LoVo (cell line): ENCODE measurements at regions not wholly inside any gene's neighbourhood (a gene's known extent, or its start where the extent isn't known, plus 50 kb on each side); places are given as distances from the start of the nearest gene placed in this dataset.

Source experiments
- DNase-seq: peaks from one replicate; pipeline ENCODE4 v3.0.0-alpha.2; 2016; ENCODE audit warnings: low spot score

DNA sequence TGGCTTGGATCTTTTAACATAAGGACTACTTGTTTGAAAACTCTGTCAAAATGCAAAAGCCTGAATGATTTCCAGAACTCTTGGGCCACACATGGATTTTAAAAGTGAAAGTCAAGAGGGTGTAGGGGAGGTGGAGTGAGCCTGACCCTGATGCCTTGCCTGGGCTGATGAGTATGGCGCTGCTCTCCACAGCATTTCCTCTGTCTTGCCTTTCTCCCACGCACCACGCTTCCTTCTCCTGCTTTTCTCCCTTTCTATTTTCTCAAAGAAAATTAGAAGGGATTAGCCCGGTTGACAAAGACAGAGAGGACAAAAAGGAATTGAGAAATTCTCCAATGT, 207.0 kb upstream of the CCDC68 start:
- no peak for DNase-seq

DNA sequence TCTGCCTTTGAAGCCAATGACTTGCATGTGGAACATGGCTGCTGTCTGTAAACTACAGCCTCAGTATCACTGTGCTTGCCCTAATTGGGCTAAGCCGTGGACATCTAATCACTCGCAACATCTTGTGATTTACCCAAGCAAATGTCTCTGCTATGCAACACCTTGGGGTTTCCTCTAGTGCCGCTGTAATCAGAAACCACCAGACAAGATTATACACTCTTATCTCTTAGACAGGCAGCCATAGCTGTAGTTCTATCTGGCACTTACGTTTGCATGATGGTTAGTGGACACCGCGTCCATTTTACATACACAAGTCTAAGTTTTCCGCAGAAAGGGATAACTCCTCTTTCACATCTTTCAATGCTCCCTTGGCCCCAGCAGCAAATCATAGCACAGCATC, 204.3 kb upstream of the CCDC68 start:
- DNase-seq, result no peak

DNA sequence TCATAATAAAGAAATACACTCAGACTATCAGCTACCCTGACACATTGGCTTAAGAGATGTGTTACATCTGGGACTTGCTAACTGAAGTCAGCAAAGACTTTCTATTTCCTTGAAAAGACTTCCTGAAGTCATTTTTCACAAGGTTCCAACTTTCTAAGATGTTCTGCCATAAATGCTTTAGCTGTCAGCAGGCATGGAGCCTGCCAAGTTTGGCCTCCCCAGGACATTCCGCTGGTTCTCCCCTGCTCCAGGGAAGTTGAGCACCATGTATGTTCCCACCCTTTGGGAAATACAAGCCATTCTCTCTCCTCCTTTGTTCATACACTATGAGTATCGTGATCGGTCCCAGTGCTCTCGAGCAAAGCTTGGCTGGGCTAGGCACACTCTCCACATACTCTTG, 202.7 kb upstream of the CCDC68 start:
- DNase-seq, result no peak

DNA sequence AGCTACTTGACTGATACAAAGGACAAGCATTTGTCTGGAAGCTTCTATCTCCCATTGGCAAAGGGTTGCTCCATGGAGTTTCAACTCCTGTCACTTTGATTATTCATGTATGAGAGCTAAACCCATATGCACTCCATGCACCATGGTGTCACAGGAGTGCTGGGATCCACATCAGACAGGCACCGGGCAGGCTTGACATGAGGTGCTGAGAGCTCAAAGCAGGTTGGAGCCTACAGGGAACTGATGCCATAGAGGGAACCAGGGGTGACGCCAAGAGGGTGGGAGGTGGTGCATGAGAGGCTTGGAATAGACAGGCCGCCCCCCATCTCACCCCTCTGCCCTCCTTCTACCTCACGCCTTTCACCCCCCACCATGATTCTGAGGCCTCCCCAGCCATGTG, 199.8 kb upstream of the CCDC68 start:
- DNase-seq, result no peak

DNA sequence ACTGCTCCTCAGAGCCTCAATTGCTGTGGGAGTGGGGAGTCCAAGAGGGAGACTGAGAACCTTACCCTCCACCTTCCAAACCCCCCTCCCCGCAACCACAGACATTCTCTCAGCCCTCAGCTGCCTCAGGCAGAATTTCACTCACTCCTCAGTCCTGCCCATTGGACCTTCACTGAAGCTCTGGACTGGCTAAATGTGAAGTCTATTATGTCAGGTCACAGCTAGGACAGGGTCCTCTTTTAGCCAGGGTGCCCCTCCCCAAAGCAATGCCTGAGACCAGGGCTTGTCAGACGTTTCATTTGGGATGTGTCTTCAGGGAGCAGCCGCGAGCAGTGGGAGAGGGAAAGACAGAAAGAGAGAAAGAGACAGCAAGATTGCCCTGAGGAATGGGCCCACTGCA, 199.3 kb upstream of the CCDC68 start:
- no peak for DNase-seq

DNA sequence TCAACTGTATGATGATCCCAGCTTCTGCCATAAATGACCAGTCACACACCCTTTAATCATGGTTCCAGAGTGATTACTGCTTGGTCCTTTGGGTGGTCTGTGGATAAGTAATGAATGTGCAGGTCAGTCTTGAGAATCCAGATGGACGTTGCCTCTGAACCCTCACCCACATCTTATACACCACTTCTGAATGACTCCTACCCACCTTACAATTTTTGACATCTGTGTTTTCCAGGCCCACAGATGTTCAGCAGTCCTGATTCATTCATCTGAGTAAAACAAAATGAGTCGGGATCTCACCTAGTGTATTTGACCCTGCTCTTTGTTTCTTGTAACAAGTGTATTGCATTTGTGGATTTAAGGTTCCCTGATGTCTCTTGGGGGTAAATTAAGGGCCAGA, 194.1 kb upstream of the CCDC68 start:
- DNase-seq, result no peak

DNA sequence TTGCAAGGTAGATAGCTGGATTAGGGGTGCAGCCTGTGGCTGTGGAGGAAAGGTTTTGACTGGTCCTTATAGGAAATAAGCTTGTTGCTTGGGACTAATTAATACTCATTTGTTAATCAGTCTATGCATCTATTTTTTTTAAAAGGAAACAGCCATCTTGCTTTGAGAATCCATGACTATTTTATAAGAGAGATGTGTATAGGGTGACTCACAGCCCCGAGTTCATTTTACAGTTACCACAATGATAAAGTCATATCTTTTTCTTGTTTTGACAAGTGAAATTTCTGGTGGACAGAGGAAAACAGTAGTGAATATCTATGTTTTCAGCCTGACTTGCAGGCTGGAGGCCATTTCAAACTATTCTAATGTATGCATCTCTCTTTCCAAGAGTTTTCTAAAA, 193.5 kb upstream of the CCDC68 start:
- peak; percentile 9 for DNase-seq

DNA sequence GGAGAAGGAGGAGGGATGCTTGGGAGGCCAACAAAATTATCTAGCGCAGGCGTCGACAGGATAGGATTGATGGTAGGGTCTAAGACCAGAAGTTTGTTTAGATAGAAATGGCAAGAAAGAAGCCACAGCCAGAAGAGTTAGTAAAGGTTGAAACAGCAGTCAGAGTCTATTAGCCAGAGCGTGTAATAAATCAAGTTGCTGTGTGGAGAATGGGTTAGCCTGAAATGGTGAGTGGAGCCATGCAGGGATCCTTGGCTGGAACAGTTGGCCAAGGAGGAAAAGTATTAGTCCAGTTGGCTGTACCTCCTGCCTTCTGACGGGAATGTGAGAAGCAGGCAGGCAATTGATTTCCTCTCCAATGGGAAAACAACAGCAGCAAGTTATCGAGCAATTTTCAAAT, 190.7 kb upstream of the CCDC68 start:
- DNase-seq, result no peak

DNA sequence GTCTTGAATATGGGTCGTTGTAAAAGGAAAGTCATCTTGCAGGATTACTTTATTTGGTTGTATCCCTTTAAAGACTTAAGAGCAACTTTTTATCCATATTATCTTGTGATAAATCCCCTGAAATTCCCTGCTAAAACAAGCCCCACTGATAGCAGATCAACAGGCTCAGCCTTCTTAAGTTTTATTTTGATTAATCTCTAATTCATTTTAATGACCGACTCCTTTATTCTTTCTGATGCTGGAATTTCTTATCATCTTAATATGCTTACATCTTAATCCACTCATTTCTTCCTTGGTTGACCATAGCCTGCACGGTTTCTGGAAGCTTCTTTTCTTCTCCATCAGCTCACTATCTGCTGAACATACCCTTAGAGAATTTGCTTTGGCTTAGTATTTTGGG, 188.5 kb upstream of the CCDC68 start:
- no peak for DNase-seq

DNA sequence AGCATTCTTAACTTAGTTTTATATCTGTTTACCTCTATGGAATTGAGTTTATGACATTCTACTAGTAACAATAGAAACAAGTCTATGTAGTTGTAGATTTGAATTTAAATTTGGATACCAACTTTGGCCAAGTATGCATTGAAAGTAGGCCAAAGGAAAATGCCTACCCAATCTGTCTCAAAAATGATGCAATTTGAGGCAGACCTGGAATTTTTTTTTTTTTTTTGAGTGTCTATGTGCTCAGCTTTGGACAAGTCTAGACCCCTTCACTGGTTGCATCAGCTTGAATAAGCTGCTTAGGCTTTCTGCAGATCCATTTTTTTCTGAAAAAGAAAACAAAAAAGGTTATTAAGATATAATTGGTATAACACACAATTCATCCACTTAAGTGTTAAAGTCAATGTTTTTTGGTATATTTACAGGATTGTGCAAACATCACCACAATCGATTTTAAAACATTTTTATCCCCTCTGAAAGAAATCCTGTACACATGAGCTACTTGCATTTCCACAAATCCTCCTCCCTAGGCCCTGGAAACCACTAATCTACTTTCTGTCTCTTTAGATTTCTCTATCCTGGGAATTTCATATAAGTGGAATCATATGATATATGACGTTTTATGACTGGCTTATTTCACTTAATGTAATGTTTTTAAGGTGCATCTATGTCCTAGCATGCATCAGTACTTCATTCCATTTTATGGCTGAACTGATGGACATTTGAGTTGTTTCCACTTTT, 185.1 kb upstream of the CCDC68 start:
- no peak for DNase-seq

DNA sequence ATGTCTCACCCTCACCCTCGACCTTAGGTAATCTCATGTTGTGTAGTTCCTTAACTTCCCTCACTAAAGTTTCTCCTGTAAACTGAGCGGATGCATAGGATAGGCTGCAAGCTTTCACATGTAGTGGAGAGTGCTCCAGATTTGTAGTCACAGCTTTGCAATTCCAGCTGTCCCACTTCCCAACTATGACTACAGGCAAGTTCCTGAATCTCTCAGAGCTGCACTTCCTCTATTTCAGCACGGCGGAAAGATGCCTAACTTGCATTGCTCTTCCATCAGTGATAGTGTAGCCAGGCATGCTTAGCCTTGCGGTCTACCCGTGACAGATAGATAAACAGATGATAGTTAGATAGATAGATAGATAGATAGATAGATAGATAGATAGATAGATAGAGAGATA, 183.1 kb upstream of the CCDC68 start:
- DNase-seq, result no peak

DNA sequence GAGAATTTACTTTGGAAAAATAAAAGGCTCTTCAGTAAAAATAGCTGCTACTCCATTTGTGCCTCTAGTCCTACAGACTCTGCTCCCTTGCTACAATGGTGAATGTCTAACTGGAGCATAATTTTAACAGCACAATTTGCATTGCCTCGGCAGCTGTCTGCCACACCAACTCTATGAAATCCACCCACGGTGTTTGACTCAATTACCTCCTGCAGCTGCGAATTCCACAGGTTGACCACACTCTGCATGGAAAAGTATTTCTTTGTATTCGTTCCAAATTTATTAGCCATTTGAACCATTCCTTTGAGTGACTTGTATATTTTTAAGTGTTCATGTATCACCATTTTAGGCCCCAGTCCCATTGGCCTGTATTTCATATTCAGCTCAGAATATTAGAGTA, 182.1 kb upstream of the CCDC68 start:
- peak; percentile 12 for DNase-seq

DNA sequence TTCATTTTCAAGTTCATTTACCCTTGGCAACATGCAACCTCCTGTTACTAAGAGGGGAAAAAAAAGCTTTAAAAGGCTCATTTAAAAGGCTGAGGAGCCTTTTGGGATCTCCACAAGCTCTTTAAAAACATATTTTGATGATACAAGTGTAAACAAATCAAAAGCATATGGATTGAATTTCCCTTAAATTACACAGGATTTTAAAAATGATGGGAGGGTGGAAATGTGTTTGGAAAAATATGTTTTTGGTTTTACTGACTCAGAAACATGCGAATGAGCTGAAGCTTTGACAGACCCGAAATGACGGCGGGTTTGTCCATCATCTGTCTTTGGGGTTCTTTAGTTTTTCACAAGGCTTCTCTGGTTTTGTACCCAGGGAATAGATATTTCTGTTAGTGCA, 180.6 kb upstream of the CCDC68 start:
- DNase-seq, result no peak

DNA sequence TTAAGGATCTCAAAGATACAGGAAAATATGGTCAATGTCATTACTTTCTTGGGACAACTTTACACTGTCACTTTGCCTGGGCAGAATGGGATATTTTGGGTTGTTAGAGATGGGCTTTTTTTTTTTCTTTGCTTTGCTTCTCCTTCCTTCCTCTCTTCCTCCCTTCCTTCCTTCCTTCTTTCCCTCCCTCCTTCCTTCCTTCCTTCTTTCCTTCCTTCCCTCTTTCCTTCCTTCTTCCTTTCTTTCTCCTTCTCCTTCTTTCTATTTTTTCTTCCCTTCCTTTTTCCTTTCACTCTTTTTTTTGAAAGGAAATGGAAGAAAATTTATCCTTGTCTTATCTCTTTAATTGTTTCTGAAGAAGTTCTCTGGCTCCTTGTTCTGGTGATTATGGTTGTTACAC, 180.0 kb upstream of the CCDC68 start:
- no peak for DNase-seq

DNA sequence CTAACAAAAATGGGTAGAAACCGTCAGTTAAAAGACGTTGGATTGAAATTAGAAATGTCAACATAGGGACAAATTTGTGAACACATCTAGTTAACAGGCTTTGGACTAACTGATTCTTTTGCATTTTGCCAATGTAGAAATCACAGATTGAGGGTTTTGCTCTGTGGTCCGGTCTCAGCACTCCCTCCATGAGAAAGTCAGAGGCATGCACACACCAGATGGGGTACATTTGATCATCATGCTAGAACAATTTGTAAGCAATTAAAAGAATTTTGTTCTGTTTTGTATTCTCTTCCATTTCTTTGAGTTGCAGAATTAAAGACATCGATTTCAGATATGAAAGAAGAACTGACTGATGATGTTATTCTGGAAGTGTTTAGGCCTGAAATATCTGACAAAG, 179.1 kb upstream of the CCDC68 start:
- no peak for DNase-seq

DNA sequence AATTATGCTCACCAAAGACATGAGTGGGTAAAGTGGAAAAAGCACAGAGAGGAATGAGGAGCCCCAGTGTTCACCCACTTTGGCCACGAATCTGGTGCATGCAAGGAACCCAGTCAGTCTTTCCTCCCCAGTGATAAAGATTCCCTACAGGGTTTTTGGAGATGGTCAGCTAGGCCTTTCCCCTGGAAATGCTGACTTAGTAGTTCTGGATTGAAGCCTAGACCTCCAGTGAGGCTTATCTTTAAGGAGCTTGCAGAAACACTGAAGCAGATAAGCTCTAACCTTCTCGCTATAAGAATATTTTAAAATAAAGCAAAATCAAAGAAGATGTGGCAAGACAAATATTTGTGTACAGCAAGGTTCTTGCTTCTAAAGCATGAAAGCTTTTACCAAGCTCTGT, 178.3 kb upstream of the CCDC68 start:
- no peak for DNase-seq

DNA sequence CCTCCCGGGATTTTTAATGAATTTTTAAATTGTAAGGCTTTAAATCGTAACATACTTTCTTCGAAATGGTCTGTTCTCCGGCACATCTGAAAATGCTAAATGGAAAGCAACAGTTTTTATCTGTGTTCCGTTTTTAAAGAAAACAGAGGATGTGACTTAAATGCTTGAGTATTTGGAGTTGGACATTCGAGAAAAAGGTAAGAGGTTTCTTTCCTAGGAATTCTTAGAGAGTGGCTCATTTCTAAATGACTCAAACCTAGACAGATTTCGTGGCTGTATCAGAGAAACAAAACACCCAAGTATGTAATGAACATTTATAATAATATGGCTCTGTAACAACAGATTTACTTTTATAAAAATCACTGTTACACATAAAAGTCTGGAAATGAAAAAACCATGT, 177.6 kb upstream of the CCDC68 start:
- DNase-seq, result no peak

DNA sequence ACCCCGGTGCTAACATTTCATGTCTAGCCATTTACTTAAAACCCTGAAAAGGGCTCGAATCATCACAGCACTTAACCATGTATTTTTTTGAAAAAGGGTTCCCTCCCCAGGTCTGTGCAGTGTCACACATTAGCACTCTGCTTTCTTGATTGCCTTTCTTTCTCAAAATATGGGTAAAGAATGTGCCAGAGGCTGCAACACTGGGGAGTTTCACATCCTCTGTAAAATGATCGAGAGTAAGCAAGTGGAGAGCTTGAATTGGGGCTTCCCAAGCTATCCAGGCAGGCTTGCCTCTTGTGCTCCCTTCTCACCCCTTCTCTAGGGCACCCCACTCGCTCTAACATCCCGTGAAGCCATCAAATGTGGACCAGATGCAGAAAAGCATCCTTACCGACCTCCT, 177.0 kb upstream of the CCDC68 start:
- DNase-seq, result no peak

DNA sequence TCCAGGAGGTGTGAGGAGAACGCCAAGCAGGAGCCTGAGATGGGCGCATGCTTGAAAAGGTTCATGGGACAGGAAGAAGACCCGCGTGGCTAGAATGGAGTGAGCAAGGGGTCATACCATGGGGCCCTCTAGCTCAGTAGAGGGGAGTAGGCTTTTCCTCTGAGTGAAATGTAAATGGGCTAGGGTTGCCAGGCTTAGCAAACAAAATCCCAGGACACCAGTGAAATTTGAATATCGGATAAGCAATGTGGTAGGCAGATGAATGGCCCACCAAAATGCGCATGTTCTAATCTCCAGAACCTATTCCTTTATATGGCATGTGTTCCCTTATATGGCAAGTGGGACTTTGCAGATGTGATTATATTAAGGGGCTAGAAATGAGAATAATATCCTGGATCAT, 174.1 kb upstream of the CCDC68 start:
- no peak for DNase-seq

DNA sequence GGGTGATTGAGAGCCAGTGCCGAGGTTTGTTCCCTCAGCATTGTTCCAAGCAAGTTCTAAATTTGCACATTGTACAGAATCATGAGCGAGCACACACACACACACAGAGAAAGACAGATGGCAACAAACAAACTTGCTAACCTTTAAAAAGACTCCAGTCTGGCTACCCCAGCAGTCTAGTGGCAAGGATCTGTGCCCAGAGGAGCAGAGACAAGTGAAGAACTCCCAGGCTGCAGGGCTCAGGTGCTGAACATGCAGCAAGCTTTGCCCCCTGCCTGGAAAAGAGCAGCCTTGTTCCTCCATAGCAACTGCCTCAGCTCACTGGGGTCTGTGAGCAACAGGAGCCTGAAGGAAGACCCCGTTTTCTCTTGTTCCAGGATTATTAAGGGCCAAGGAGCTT, 169.2 kb upstream of the CCDC68 start:
- DNase-seq, result no peak

DNA sequence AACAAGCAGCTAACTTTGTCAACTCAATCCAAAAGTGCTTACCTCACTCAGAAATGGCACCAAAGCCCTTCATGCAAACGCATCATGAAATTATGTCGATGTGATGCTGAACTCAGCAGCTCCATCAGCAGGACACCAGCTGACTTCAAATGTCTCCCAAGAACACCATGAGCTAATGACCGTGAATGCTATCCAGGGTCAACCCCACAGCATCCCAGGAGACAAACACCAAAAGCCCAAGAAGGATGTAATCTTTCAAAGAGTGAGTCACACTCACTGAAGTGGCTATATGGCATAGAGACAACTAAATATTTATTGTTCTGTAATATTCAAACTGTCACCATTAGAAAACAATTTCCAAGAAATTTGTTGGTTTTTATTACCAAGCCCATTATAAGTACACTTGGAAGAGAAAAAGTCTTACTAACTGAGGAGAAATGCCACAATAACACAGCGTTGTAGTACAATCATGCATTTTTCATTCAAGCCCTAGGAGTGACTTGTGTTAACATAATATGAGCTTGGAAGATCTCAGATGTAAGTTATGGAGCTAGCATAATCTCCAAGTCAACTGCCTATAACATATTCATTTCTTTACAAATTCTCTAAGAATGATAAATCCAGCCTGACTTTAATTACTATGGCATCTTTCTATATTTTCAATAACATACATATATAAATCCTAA, 165.0 kb upstream of the CCDC68 start:
- no peak for DNase-seq

DNA sequence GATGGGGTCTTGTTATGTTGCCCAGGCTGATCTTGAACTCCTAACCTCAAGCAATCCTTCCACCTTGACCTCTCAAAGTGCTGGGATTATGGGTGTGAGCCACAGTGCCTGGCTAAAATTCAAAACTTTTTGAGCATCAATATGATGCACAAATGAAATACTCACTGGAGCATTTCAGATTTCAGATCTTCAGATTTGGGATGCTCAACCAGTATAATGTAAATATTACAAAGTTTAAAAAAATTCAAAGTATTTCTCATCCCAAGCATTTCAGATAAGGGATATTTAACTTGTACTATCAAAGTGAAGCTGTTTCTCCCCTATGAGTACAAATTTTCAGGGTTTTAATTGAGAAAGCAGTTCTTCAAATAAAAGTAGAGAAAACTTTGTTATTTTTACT, 164.1 kb upstream of the CCDC68 start:
- DNase-seq, result no peak

DNA sequence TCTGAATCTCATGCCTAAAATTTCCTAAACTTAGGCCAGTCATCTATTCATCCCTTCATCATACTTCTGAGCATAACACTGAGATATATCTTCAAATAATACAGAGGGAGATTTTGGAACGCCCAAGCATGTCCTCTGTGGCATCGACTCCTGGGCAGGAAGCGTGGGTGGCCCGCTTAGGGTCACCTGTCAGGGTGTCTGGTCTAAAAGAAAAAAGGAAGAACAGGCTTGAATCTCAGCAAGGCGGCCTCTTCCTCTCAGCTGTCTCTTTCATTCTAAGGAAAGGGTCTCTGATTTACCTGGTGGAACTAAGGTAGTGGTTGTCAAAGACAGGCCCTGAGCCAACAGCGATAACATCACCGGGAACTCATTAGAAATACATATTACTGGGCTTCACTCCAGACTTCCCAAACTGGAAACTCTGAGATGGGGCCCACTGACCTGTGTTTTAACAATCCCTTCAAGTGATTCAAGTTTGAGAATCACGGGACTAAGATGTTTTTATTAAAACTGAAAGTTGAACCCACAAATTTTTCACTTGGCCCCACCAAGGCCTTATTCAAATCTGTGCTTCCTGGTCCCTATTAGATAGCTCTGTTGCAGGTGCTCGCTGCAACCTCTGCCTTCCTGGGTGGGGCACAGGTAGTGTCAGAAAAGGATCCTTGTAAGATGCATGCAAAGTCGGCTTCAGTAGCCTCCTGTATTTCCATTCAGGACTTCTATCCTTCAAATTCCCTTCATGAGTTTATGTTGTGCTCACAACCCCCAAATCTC, 162.3 kb upstream of the CCDC68 start:
- no peak for DNase-seq

DNA sequence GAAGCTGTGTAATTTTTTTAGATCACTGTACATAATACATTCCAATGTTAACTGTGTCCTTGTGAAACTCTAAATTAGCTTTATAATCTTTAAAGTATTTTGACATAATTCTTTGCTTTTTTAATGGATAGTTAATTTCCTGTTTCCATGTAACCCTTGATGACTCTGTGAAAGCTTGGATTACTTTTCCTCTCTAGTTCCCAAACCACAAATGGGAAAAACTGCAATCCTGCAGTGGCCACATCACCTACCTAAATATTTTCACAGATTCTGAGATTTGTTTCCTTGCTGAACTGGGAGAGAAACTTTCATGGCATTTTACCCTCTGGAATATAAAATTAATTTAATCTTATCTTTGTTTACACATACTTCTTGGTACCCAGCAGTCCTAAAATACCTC, 161.6 kb upstream of the CCDC68 start:
- DNase-seq, result no peak
